ENCODE measurements at regions not wholly inside any gene's neighbourhood (a gene's known extent, or its start where the extent isn't known, plus 50 kb on each side); places are given as distances from the start of the nearest gene placed in this dataset.

GRCh38 chr3:11919390-11919789 is 72.7 kb upstream of the TAMM41 start:
- no peak for DNase-seq

- no peak for DNase-seq
Observed at GRCh38 chr3:11924518-11924917, 77.8 kb upstream of the TAMM41 start.

DNA sequence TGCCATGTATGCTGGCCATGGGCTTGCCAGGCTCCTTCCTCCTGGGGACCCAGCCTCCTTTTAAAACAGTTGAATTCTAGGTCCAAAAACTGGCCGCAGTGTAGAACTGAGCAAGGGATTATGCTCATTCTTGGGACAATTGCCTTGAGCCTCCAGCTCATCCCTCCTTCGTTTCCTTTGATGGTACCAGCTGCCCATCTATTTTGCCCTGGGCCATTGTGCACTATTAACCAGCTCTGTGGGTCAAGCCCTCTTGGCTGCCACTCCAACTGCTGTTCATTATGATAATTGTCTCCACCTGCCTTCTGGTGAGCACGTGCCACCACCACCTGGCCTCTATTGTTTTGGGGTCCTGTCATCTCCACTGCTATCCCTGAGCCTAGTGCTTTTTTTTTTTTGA is 75.8 kb upstream of the SYN2 start:
- DNase-seq, result no peak

- no peak for DNase-seq
Observed at GRCh38 chr3:11929531-11929930, 74.7 kb upstream of the SYN2 start.

- DNase-seq, result no peak
Observed at GRCh38 chr3:11930084-11930483, 74.1 kb upstream of the SYN2 start.

- no peak for DNase-seq
Observed at GRCh38 chr3:11932636-11933035, 71.6 kb upstream of the SYN2 start.

- DNase-seq, result no peak
Observed at GRCh38 chr3:11933529-11933928, 70.7 kb upstream of the SYN2 start.

DNA sequence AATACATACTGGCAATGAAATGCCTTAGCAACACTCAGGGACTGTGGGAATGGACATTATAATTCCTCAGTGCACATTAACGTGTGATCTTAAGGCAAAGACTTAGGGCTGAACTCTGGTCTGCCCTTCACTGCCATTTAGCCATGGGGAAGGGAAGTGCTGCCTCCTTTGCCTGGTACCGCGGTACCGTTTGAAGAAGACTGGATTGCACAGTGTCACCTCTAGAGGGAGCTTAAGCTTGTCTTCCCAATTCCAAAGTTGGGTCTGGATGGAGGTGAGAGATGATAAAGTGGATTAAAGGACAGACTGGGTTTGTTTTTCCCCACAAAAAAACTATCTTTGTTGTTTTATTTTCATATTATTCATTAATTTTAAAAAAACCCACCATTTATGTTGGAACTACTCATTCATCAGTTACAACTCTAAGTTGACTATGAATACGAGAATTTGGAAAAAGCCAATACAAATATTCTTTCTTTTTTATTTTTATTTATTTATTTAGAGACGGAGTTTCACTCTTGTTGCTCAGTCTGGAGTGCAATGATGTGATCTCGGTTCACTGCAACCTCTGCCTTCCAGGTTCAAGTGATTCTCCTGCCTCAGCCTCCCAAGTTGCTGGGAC is 60.0 kb upstream of the SYN2 start:
- DNase-seq, result no peak

DNA sequence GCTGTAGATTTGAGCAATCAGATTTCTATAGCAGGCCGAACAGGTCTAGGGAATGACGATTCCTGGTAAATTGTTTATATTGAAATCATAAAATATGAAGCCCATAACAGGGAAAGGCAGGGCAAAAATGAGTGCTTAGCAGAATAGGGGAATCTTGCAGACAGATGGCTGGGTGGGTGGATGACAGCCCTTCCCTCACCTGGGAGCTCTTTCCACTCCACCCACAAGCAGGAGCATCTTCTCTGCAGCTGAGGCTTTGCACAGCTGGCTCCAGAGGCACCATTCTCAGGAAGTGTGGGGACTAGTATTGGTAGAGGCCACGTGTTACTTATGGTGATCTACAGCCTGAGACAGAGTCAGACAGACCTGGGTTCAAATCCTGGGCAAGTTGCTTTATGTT is 55.9 kb upstream of the SYN2 start:
- DNase-seq, result no peak

DNA sequence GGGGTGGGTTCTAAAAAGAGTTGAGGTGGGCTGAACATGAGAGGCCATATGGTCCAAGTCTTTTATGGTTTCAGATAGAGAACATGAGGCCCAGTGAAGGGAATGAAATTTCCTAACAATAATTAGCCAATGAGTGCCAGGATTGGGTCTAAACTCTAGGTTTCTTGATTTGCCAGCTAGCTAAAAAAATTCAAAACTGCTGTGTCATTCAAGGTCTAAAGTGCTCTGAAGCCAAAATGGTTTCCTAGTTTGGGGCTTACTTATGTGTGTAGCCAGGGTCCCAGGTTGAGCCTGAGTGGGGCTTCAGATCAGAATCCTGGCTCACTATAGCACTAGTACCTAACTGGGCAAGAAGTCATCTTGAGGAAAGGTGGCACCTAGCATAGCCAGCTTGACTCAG is 55.3 kb upstream of the SYN2 start:
- no peak for DNase-seq

- no peak for DNase-seq
Observed at GRCh38 chr3:11949351-11949750, 54.8 kb upstream of the SYN2 start.

DNA sequence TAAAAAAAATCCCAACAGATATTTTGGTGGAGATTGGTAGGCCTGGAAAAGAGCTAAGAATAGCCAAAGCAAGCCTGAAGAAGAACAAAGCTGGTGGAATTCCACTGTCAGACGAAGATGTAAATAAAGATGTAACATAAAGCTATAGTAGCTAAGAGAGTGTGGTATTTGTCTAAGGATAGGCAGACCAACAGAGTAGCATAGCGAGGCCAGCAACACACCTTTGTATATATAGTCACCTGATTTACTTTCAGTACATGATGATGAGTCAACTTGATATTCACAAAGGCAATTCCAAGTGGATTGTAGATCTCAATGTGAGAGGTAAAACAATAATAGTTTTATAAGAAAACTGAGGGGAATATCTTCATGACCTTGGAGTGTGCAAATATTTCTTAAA is 53.6 kb upstream of the SYN2 start:
- DNase-seq, result no peak

- no peak for DNase-seq
Observed at GRCh38 chr3:11953350-11953749, 50.8 kb upstream of the SYN2 start.

DNA sequence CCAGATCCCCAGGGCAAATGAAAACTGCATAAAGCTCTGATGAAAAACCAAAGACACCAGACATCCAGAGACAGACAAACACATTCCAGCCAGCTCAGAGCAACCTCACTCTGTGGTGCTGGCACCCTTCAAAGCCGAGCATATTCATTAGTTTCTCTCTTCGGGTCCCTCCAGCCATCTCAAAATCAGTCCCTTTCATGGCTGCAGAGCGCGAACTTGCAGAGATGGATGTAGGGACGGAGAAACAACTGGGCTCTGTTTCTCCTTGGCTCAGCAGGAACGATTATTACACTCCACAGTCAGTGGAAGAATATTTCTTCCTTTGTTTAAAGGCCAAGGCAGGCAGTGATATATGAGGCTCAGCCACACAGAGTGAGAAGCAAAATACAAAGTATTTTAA is 50.4 kb upstream of the SYN2 start:
- no peak for DNase-seq

DNA sequence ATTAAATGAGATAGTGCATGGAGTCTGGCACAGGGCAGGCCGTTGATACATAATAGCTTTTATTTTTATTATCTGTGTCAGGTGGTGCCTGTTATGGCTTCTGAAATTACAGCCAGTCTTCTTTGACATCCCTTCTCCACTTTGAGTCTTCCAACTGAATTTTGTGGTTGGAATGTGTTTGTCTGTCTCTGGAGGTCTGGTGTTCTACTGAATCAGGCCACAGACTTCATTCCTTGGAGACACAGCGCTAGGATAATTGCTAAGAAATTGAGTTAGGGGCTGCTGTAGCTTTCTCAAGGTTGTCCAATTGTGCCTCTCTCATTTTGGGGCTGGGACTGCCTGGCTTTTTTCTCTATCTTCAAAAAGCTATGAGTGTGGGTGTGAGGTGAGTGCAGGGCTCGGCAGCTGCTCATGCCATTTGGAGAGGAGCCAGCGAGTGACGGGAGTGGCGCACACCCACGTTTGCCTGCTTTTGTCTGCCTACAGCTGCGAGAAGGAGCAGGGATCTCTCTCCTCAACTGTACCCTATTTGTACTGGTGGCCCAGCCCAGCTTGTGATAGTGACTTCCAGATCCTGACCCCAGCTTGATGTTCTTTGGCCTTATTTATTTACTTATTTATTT is 49.8 kb upstream of the SYN2 start:
- DNase-seq, result no peak
